B cell (primary cell): ENCODE measurements at regions not wholly inside any gene's neighbourhood (a gene's known extent, or its start where the extent isn't known, plus 50 kb on each side); places are given as distances from the start of the nearest gene placed in this dataset.

Experiments used
- ATAC-seq: fragments of 200-7000 bp; cut with Tn5 transposase; one replicate; pipeline ENCODE4 v1.10.0; 2021; ENCODE audit warnings: low read depth, mild to moderate bottlenecking, moderate number of reproducible peaks, moderate library complexity
- CTCF ChIA-PET: fragments of 350-600 bp; sonication (Branson Sonifier 250); formaldehyde crosslinking; loops from one replicate; lab custom pipeline; 2021; ENCODE audit warnings: antibody characterized with exemption, inconsistent platforms; lab: Charles Lee
- POLR2A ChIA-PET: fragments of 350-600 bp; sonication (Branson Sonifier 250); formaldehyde crosslinking; loops from one replicate; lab custom pipeline; 2021; ENCODE audit warnings: antibody characterized with exemption; lab: Charles Lee
- DNase-seq: peaks from one replicate; pipeline ENCODE4 v3.0.0; 2013
- H2AFZ ChIP-seq: 2 replicates; pipeline ENCODE4 v1.6.1; 2012; ENCODE audit warnings: mild to moderate bottlenecking, low read depth, low read length; ENCODE audit not compliant: insufficient read depth, poor library complexity, severe bottlenecking
- H3K27ac ChIP-seq, 2 donors: 1 replicate in 1 of 2; 2 replicates in 1 of 2; pipeline ENCODE4 v1.5.1; 2012 to 2013; ENCODE audit warnings: low read length in 2 of 2, mild to moderate bottlenecking in 2 of 2, moderate library complexity in 1 of 2
- H3K27me3 ChIP-seq, 4 experiments: fragments of 200-600 bp in 1 of 4; sonication (generic) in 1 of 4; replicated peaks in 1 of 4; 1 replicate in 2 of 4; 2 replicates in 2 of 4; pipeline versions ENCODE4 v1.6.1 to v1.7.0; 2013 to 2016; ENCODE audit warnings: low read length in 3 of 4, mild to moderate bottlenecking in 2 of 4, mixed read lengths in 1 of 4, moderate library complexity in 1 of 4; ENCODE audit not compliant: insufficient read depth in 4 of 4, control insufficient read depth in 3 of 4; ENCODE audit errors: control extremely low read depth in 1 of 4
- H3K36me3 ChIP-seq, 2 experiments: replicated peaks in 1 of 2; 1 replicate in 1 of 2; 2 replicates in 1 of 2; pipeline versions ENCODE4 v1.6.1 to v1.7.1; 2013; ENCODE audit warnings: low read length in 1 of 2; ENCODE audit not compliant: insufficient read depth in 2 of 2, control insufficient read depth in 1 of 2; ENCODE audit errors: control extremely low read depth in 1 of 2, extremely low read depth in 1 of 2
- H3K4me1 ChIP-seq, 2 donors: fragments of 200-600 bp in 1 of 2; sonication (generic) in 1 of 2; 1 replicate in 1 of 2; 2 replicates in 1 of 2; pipeline versions ENCODE4 v1.5.1 to v1.6.1; 2013 to 2017; ENCODE audit warnings: low read length in 2 of 2; ENCODE audit not compliant: control insufficient read depth in 2 of 2, insufficient read depth in 2 of 2
- H3K4me2 ChIP-seq: replicated peaks from 2 replicates; pipeline ENCODE3; 2012; ENCODE audit warnings: mild to moderate bottlenecking, low read depth, low read length; ENCODE audit not compliant: poor library complexity, severe bottlenecking
- H3K4me3 ChIP-seq, 5 experiments: fragments of 200-600 bp in 1 of 5; sonication (generic) in 1 of 5; 1 replicate in 3 of 5; 2 replicates in 2 of 5; pipeline versions ENCODE4 v1.5.1 to v1.7.0; 2011 to 2016; ENCODE audit warnings: low read length in 4 of 5, mild to moderate bottlenecking in 4 of 5, low read depth in 2 of 5, control low read depth in 1 of 5, moderate library complexity in 1 of 5; ENCODE audit not compliant: insufficient read depth in 1 of 5; ENCODE audit errors: control extremely low read depth in 1 of 5, extremely low read depth in 1 of 5
- H3K79me2 ChIP-seq: fragments of 200-600 bp; sonication (generic); one replicate; pipeline ENCODE4 v1.6.0; 2016; ENCODE audit warnings: low read length; ENCODE audit not compliant: control insufficient read depth, insufficient read depth
- H3K9ac ChIP-seq: fragments of 200-600 bp; sonication (generic); 2 replicates; pipeline ENCODE4 v1.6.1; 2017; ENCODE audit warnings: mild to moderate bottlenecking, low read length, moderate library complexity
- H3K9me3 ChIP-seq, 3 donors: one replicate each; pipeline versions ENCODE4 v1.6.1 to v1.7.1; 2013; ENCODE audit warnings: low read length in 2 of 3; ENCODE audit not compliant: control insufficient read depth in 2 of 3, insufficient read depth in 1 of 3; ENCODE audit errors: control extremely low read depth in 1 of 3
- H4K20me1 ChIP-seq: 2 replicates; pipeline ENCODE4 v1.6.0; 2012; ENCODE audit warnings: mild to moderate bottlenecking, low read length; ENCODE audit not compliant: insufficient read depth, control insufficient read depth, poor library complexity, severe bottlenecking
- H3K27ac Mint-ChIP-seq: one replicate; pipeline ENCODE4 v1.8.0; 2021; ENCODE audit warnings: mixed read lengths
- H3K27me3 Mint-ChIP-seq: one replicate; pipeline ENCODE4 v1.8.0; 2021; ENCODE audit warnings: mixed read lengths
- H3K4me1 Mint-ChIP-seq: one replicate; pipeline ENCODE4 v1.8.0; 2021; ENCODE audit warnings: mixed read lengths
- H3K4me3 Mint-ChIP-seq: one replicate; pipeline ENCODE4 v1.8.0; 2021; ENCODE audit warnings: mixed read lengths
- H3K9me3 Mint-ChIP-seq: one replicate; pipeline ENCODE4 v1.8.0; 2022; ENCODE audit warnings: mixed read lengths; ENCODE audit not compliant: insufficient read depth
- EZH2 ChIP-seq: IDR thresholded peaks from 2 replicates; pipeline ENCODE4 v1.6.1; 2012; ENCODE audit warnings: borderline replicate concordance, low read depth, mild to moderate bottlenecking, moderate library complexity, low read length; ENCODE audit not compliant: insufficient read depth, poor library complexity, severe bottlenecking
- whole genome bisulfite sequencing: methylation state at CpG from one replicate; pipeline ENCODE4 v1.1.5; 2013; ENCODE audit warnings: missing lambda C conversion rate; ENCODE audit not compliant: insufficient coverage; 5-methylcytosine and 5-hydroxymethylcytosine counted together
- intact Hi-C: fragments of 100-400 bp; cut with micrococcal nuclease; formaldehyde crosslinking; loops from one replicate; pipeline ENCODE4 v1.10.0; 2022
- TF ChIP-seq, protein P1 (sequence below): fragments of 200-600 bp; IDR thresholded peaks from one replicate; pipeline ENCODE4 v1.8.0; 2022; ENCODE audit warnings: antibody characterized with exemption, mild to moderate bottlenecking

DNA sequence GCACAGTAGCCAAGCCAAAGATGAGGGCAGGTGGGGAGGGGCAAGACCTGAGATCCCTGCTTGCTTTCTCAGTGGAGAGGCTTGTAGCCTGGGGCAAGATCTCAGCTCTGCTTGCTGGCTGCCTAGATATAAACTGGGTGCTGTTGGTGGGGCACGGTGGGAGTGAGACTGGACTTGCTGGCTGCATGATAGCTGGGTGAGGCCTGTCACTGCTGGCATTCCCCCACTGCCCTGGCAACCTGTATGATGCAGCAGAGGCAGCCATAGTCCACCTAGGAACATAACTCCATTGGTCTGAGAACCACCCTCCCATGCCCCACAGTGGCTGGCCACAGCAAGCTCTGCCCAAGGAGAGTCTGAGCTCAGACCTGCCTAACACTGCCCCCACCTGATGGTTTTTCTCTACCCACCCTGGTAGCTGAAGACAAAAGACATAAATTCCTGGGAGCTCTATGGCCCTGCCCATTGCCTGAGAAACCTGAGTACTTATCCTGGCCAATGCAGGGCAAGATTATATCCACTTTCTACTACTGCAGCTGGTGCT lies 261.9 kb upstream of the DEPDC1 start:
- Mint-ChIP-seq H3K27ac (no peak overlapping the region), H3K9me3 (peaks cover 13% of the 10 kb centered on the region), H3K4me1 (no peaks in the 10 kb centered on the region), H3K27me3 (no peaks in the 10 kb centered on the region), H3K4me3 (no peak overlapping the region)
- no peaks in the 10 kb centered on the region for H3K79me2 ChIP-seq
- peaks cover 0 to 6% (median 1%) of the 10 kb centered on the region in 3 donors for H3K9me3 ChIP-seq
- DNase-seq (no peak), ATAC-seq (no peak)
- H3K27me3 ChIP-seq = no peaks in the 10 kb centered on the region
- no peak overlapping the region for H3K4me2 ChIP-seq
- no peak overlapping the region for H3K27ac ChIP-seq
- H3K36me3 ChIP-seq = no peaks in the 10 kb centered on the region
- ChIA-PET POLR2A (no interaction called here), CTCF (no interaction called here)
- no peak overlapping the region for H3K4me3 ChIP-seq
- no peaks in the 10 kb centered on the region for H3K4me1 ChIP-seq
- no peak overlapping the region for H3K9ac ChIP-seq
- no peaks in the 10 kb centered on the region for H4K20me1 ChIP-seq
- no peak overlapping the region for H2AFZ ChIP-seq
- TF ChIP-seq, protein P1, sequence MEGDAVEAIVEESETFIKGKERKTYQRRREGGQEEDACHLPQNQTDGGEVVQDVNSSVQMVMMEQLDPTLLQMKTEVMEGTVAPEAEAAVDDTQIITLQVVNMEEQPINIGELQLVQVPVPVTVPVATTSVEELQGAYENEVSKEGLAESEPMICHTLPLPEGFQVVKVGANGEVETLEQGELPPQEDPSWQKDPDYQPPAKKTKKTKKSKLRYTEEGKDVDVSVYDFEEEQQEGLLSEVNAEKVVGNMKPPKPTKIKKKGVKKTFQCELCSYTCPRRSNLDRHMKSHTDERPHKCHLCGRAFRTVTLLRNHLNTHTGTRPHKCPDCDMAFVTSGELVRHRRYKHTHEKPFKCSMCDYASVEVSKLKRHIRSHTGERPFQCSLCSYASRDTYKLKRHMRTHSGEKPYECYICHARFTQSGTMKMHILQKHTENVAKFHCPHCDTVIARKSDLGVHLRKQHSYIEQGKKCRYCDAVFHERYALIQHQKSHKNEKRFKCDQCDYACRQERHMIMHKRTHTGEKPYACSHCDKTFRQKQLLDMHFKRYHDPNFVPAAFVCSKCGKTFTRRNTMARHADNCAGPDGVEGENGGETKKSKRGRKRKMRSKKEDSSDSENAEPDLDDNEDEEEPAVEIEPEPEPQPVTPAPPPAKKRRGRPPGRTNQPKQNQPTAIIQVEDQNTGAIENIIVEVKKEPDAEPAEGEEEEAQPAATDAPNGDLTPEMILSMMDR = no peak
- no peak for TF ChIP-seq EZH2
- WGBS = 80% methylated on average over 1 of the region's 1 CpG
- intact Hi-C loops = no loop called here

DNA sequence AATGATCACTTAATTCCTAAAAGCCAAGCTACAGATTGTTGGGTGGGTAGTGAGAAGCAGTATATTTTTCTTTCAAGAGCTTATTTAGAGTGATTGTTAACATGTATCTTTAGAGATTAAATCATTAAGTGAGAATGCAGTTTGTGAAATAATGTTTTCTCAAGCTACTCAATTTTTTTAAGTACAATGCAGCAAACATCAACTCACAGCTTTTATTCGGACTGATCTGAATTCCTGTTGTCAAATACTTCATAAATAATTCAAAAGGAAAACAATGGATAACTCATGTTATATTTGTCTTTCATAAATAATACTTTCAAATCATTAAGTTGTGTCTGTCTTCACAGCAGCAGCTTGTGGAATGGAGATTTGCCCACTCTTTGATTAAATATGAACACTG lies 271.1 kb upstream of the DEPDC1 start:
- POLR2A ChIA-PET = no interaction called here
- Mint-ChIP-seq H3K27ac (no peak overlapping the region), H3K4me1 (no peaks in the 10 kb centered on the region)

More for the DNA sequence above, 271.1 kb upstream of the DEPDC1 start:
- CTCF ChIA-PET = no interaction called here
- TF ChIP-seq, protein P1 = no peak
- no peak for TF ChIP-seq EZH2
- WGBS = no CpG with 5 or more reads among the region's 1 CpG
- ATAC-seq (no peak), DNase-seq (no peak)
- Histone ChIP-seq H3K79me2 (no peaks in the 10 kb centered on the region), H2AFZ (no peak overlapping the region), H3K27ac (no peak overlapping the region), H3K4me3 (no peak overlapping the region), H4K20me1 (no peaks in the 10 kb centered on the region), H3K4me2 (no peak overlapping the region), H3K27me3 (no peaks in the 10 kb centered on the region), H3K9me3 (peaks cover 0 to 1% (median 0%) of the 10 kb centered on the region in 3 donors), H3K9ac (no peak overlapping the region), H3K36me3 (no peaks in the 10 kb centered on the region), H3K4me1 (no peaks in the 10 kb centered on the region)
- Mint-ChIP-seq H3K4me3 (no peak overlapping the region), H3K27me3 (no peaks in the 10 kb centered on the region), H3K9me3 (peaks cover 11% of the 10 kb centered on the region)
- intact Hi-C loops = no loop called here
